GM23338 (cell line): ENCODE measurements at regions not wholly inside any gene's neighbourhood (a gene's known extent, or its start where the extent isn't known, plus 50 kb on each side); places are given as distances from the start of the nearest gene placed in this dataset.

Source experiments
- ATAC-seq: fragments of 200-7000 bp; cut with Tn5 transposase; 3 replicates; pipeline ENCODE4 v1.9.1; 2020
- DNase-seq: peaks from one replicate; pipeline ENCODE4 v3.0.0-alpha.2; 2015; ENCODE audit warnings: low spot score
- H2AFZ ChIP-seq: fragments of 200-600 bp; sonication (generic); 2 replicates; pipeline ENCODE4 v1.8.0; 2016; ENCODE audit warnings: antibody characterized with exemption, mild to moderate bottlenecking, moderate library complexity
- H3F3A ChIP-seq: fragments of 200-600 bp; sonication (generic); replicated peaks from 2 replicates; pipeline ENCODE4 v1.8.0; 2017; ENCODE audit warnings: antibody characterized with exemption, mixed run types, low read depth
- H3K27ac ChIP-seq: fragments of 200-600 bp; sonication (generic); 2 replicates; pipeline ENCODE4 v1.6.1; 2016; ENCODE audit warnings: low read depth
- H3K27me3 ChIP-seq: fragments of 200-600 bp; sonication (generic); 2 replicates; pipeline ENCODE4 v1.8.0; 2016; ENCODE audit warnings: mild to moderate bottlenecking, mixed run types, moderate library complexity; ENCODE audit not compliant: insufficient read depth
- H3K36me3 ChIP-seq: fragments of 200-600 bp; sonication (generic); 2 replicates; pipeline ENCODE4 v1.8.0; 2016; ENCODE audit warnings: mild to moderate bottlenecking; ENCODE audit not compliant: insufficient read depth
- H3K4me1 ChIP-seq: fragments of 200-600 bp; sonication (generic); 2 replicates; pipeline ENCODE4 v1.8.0; 2016; ENCODE audit warnings: mild to moderate bottlenecking, moderate library complexity; ENCODE audit not compliant: insufficient read depth
- H3K4me2 ChIP-seq: fragments of 200-600 bp; sonication (generic); 2 replicates; pipeline ENCODE4 v1.7.1; 2017; ENCODE audit warnings: mixed run types
- H3K4me3 ChIP-seq: fragments of 200-600 bp; sonication (generic); 2 replicates; pipeline ENCODE4 v1.6.1; 2016; ENCODE audit warnings: mixed run types
- H3K79me2 ChIP-seq: fragments of 200-600 bp; sonication (generic); replicated peaks from 2 replicates; pipeline ENCODE4 v1.8.0; 2017; ENCODE audit warnings: mild to moderate bottlenecking; ENCODE audit not compliant: insufficient read depth
- H3K9me2 ChIP-seq: fragments of 200-600 bp; sonication (generic); 2 replicates; pipeline ENCODE4 v1.8.0; 2017; ENCODE audit not compliant: insufficient read depth
- H4K20me1 ChIP-seq: fragments of 200-600 bp; sonication (generic); replicated peaks from 2 replicates; pipeline ENCODE4 v1.8.0; 2017; ENCODE audit warnings: mild to moderate bottlenecking; ENCODE audit not compliant: insufficient read depth
- H3K27ac Mint-ChIP-seq: 2 replicates; pipeline ENCODE4 v1.8.0; 2020; ENCODE audit warnings: inconsistent platforms, mild to moderate bottlenecking, moderate library complexity, mixed read lengths
- H3K27me3 Mint-ChIP-seq: 3 replicates; pipeline ENCODE4 v1.8.0; 2022; ENCODE audit warnings: low read depth, mild to moderate bottlenecking, moderate library complexity, mixed read lengths, inconsistent platforms; ENCODE audit not compliant: insufficient read depth, poor library complexity
- H3K36me3 Mint-ChIP-seq: 3 replicates; pipeline ENCODE4 v1.8.0; 2021; ENCODE audit warnings: low read depth, mild to moderate bottlenecking, inconsistent platforms, moderate library complexity, mixed read lengths
- H3K4me1 Mint-ChIP-seq: 3 replicates; pipeline ENCODE4 v1.8.0; 2020; ENCODE audit warnings: mild to moderate bottlenecking, inconsistent platforms, mixed read lengths
- H3K4me3 Mint-ChIP-seq: 3 replicates; pipeline ENCODE4 v1.8.0; 2021; ENCODE audit warnings: moderate library complexity, mild to moderate bottlenecking, inconsistent platforms, mixed read lengths
- H3K9me3 Mint-ChIP-seq: 3 replicates; pipeline ENCODE4 v1.8.0; 2020; ENCODE audit warnings: moderate library complexity, mild to moderate bottlenecking, inconsistent platforms, mixed read lengths
- CREB1 ChIP-seq: fragments of 250-450 bp; sonication (Bioruptor Pico); IDR thresholded peaks from 2 replicates; pipeline ENCODE4 v1.5.0; 2020; ENCODE audit warnings: low read depth, mild to moderate bottlenecking, moderate library complexity
- EZH2 ChIP-seq: fragments of 200-600 bp; sonication (generic); IDR thresholded peaks from one replicate; pipeline ENCODE4 v1.8.0; 2017; ENCODE audit warnings: antibody characterized with exemption, mild to moderate bottlenecking, low read depth; ENCODE audit not compliant: unreplicated experiment
- EZH2phosphoT487 ChIP-seq: fragments of 200-600 bp; sonication (generic); IDR thresholded peaks from one replicate; pipeline ENCODE4 v1.8.1; 2018; ENCODE audit warnings: antibody characterized with exemption; ENCODE audit not compliant: unreplicated experiment
- JUNB ChIP-seq: IDR thresholded peaks from one replicate; pipeline ENCODE4 v1.6.1; 2016; ENCODE audit warnings: antibody characterized with exemption; ENCODE audit not compliant: unreplicated experiment
- NANOG ChIP-seq: IDR thresholded peaks from 2 replicates; pipeline ENCODE4 v1.6.1; 2016; ENCODE audit warnings: antibody characterized with exemption, borderline replicate concordance
- POLR2AphosphoS5 ChIP-seq: IDR thresholded peaks from 2 replicates; pipeline ENCODE4 v1.6.1; 2016; ENCODE audit warnings: antibody characterized with exemption, low read depth
- STAT1 ChIP-seq: IDR thresholded peaks from one replicate; pipeline ENCODE4 v1.6.1; 2016; ENCODE audit warnings: antibody characterized with exemption; ENCODE audit not compliant: unreplicated experiment
- ZNF114 ChIP-seq: fragments of 250-450 bp; sonication (Bioruptor Pico); IDR thresholded peaks from 2 replicates; pipeline ENCODE4 v1.5.0; 2020; ENCODE audit warnings: mild to moderate bottlenecking, moderate library complexity
- ZNF331 ChIP-seq: fragments of 250-450 bp; sonication (Bioruptor Pico); IDR thresholded peaks from 2 replicates; pipeline ENCODE4 v1.5.0; 2020; ENCODE audit warnings: low read depth, mild to moderate bottlenecking, moderate library complexity
- TF ChIP-seq, protein P1 (sequence below): fragments of 250-450 bp; sonication (Bioruptor Pico); IDR thresholded peaks from 2 replicates; pipeline ENCODE4 v1.5.0; 2020; ENCODE audit warnings: mild to moderate bottlenecking, moderate library complexity

DNA sequence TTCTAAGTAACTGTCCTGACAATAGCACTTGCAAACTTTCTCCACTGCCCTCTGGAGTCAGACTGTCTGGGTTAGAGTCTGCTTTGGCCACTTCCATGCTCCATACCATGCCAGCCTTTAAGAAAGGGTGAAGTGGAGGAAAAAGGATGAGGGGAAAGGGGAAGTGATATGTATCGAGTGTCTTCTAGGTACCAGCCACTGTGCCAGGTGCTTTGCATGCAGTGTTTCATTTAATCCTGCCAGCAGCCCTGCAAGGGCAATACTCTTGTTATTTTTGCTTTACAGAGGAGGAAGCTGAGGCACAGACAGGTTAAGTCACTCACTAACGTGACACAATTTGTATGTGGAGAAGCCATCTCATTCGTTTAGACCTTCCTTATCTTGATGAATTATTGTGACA, 55.6 kb downstream of the RTL9 start (continued):
- TF ChIP-seq, protein P1, sequence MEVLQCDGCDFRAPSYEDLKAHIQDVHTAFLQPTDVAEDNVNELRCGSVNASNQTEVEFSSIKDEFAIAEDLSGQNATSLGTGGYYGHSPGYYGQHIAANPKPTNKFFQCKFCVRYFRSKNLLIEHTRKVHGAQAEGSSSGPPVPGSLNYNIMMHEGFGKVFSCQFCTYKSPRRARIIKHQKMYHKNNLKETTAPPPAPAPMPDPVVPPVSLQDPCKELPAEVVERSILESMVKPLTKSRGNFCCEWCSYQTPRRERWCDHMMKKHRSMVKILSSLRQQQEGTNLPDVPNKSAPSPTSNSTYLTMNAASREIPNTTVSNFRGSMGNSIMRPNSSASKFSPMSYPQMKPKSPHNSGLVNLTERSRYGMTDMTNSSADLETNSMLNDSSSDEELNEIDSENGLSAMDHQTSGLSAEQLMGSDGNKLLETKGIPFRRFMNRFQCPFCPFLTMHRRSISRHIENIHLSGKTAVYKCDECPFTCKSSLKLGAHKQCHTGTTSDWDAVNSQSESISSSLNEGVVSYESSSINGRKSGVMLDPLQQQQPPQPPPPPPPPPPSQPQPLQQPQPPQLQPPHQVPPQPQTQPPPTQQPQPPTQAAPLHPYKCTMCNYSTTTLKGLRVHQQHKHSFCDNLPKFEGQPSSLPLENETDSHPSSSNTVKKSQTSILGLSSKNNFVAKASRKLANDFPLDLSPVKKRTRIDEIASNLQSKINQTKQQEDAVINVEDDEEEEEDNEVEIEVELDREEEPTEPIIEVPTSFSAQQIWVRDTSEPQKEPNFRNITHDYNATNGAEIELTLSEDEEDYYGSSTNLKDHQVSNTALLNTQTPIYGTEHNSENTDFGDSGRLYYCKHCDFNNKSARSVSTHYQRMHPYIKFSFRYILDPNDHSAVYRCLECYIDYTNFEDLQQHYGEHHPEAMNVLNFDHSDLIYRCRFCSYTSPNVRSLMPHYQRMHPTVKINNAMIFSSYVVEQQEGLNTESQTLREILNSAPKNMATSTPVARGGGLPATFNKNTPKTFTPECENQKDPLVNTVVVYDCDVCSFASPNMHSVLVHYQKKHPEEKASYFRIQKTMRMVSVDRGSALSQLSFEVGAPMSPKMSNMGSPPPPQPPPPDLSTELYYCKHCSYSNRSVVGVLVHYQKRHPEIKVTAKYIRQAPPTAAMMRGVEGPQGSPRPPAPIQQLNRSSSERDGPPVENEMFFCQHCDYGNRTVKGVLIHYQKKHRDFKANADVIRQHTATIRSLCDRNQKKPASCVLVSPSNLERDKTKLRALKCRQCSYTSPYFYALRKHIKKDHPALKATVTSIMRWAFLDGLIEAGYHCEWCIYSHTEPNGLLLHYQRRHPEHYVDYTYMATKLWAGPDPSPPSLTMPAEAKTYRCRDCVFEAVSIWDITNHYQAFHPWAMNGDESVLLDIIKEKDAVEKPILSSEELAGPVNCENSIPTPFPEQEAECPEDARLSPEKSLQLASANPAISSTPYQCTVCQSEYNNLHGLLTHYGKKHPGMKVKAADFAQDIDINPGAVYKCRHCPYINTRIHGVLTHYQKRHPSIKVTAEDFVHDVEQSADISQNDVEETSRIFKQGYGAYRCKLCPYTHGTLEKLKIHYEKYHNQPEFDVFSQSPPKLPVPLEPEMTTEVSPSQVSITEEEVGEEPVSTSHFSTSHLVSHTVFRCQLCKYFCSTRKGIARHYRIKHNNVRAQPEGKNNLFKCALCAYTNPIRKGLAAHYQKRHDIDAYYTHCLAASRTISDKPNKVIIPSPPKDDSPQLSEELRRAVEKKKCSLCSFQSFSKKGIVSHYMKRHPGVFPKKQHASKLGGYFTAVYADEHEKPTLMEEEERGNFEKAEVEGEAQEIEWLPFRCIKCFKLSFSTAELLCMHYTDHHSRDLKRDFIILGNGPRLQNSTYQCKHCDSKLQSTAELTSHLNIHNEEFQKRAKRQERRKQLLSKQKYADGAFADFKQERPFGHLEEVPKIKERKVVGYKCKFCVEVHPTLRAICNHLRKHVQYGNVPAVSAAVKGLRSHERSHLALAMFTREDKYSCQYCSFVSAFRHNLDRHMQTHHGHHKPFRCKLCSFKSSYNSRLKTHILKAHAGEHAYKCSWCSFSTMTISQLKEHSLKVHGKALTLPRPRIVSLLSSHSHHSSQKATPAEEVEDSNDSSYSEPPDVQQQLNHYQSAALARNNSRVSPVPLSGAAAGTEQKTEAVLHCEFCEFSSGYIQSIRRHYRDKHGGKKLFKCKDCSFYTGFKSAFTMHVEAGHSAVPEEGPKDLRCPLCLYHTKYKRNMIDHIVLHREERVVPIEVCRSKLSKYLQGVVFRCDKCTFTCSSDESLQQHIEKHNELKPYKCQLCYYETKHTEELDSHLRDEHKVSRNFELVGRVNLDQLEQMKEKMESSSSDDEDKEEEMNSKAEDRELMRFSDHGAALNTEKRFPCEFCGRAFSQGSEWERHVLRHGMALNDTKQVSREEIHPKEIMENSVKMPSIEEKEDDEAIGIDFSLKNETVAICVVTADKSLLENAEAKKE = no peak

DNA sequence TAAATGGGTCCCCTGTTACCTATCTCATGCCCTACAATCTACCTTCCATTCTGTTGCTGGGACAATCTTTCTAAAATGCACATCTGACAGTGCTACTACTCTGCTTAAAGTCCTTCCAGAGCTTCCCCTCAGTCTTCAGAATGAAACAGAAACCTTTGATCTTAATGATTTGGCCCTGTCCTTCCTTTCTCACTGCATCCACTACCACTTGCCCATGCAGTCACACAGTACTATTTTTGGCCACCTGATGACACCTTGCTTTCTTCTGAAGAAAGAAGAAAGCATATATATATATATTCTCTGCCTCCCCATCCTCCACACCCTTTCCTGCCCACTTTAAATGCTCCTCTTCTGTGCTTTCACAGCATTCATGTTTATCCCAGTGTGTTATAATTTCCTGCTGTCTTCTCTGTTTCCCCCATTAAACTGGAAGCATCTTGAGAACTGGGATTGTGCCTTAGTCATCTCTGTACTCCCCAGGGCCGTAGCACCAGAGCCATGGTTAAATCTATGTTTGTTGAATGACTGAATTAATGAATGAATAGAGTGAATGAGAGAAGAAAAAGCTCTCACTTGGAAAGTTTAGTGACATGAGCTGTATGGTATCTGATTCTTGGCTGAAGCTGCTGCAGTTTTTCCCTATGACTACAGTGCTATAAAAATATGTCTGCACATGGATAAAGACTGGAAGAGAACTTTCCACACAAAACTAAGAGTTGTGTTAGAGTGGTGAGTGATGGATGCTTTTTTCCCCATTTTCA, 56.2 kb downstream of the RTL9 start:
- H3K36me3 Mint-ChIP-seq = no peaks in the 10 kb centered on the region
- H3K4me3 Mint-ChIP-seq = no peak overlapping the region
- Histone ChIP-seq H3K4me3 (no peak overlapping the region), H3K4me1 (no peaks in the 10 kb centered on the region; the same call in 1 of the 2 replicates), H3F3A (no peaks in the 10 kb centered on the region), H3K4me2 (no peak overlapping the region), H3K36me3 (no peaks in the 10 kb centered on the region), H4K20me1 (no peaks in the 10 kb centered on the region), H2AFZ (no peak overlapping the region), H3K9me2 (no peaks in the 10 kb centered on the region), H3K27me3 (no peaks in the 10 kb centered on the region), H3K79me2 (no peaks in the 10 kb centered on the region), H3K27ac (no peak overlapping the region)
- no peaks in the 10 kb centered on the region for H3K27me3 Mint-ChIP-seq
- peaks cover 22% of the 10 kb centered on the region for H3K4me1 Mint-ChIP-seq
- ATAC-seq = no peak
- no peaks in the 10 kb centered on the region for H3K9me3 Mint-ChIP-seq
- no peak for DNase-seq
- H3K27ac Mint-ChIP-seq = no peak overlapping the region
- TF ChIP-seq EZH2 (no peak), ZNF331 (CRISPR knock-in tag) (no peak), STAT1 (no peak), JUNB (no peak), ZNF114 (CRISPR knock-in tag) (no peak), POLR2AphosphoS5 (no peak), CREB1 (CRISPR knock-in tag) (no peak), EZH2phosphoT487 (no peak), NANOG (no peak)
- TF ChIP-seq, protein P1 = no peak
